ENCODE measurements at regions not wholly inside any gene's neighbourhood (a gene's known extent, or its start where the extent isn't known, plus 50 kb on each side); places are given as distances from the start of the nearest gene placed in this dataset.

- DNase-seq: no peak
These were observed 393.7 kb upstream of the C2CD4B start for GRCh38 chr15:62558640-62559380.

- no peak for DNase-seq
These were observed 394.3 kb upstream of the C2CD4B start for GRCh38 chr15:62559381-62559733.

GRCh38 chr15:62561059-62561519 is 396.0 kb upstream of the C2CD4B start:
- no peak for DNase-seq

GRCh38 chr15:62561571-62561970 is 396.5 kb upstream of the C2CD4B start:
- DNase-seq: no peak

- DNase-seq: no peak
These were observed 400.0 kb upstream of the C2CD4B start for GRCh38 chr15:62564886-62565633.

GRCh38 chr15:62565634-62566026 is 400.5 kb upstream of the C2CD4B start:
- no peak for DNase-seq

- DNase-seq: no peak
These were observed 401.2 kb upstream of the C2CD4B start for GRCh38 chr15:62566248-62566647.

GRCh38 chr15:62567501-62567900 is 402.4 kb upstream of the C2CD4B start:
- DNase-seq: no peak

- no peak for DNase-seq
These were observed 402.9 kb upstream of the C2CD4B start for GRCh38 chr15:62568004-62568403.

GRCh38 chr15:62568702-62569101 is 403.6 kb upstream of the C2CD4B start:
- no peak for DNase-seq

GRCh38 chr15:62569460-62570404 is 404.6 kb upstream of the C2CD4B start:
- DNase-seq: no peak

- DNase-seq: no peak
These were observed 405.3 kb upstream of the C2CD4B start for GRCh38 chr15:62570405-62570783.

GRCh38 chr15:62571072-62571471 is 406.0 kb upstream of the C2CD4B start:
- DNase-seq: no peak

- DNase-seq: no peak
These were observed 407.7 kb upstream of the C2CD4B start for GRCh38 chr15:62572797-62573196.

- no peak for DNase-seq
These were observed 408.8 kb upstream of the C2CD4B start for GRCh38 chr15:62573876-62574275.

- no peak for DNase-seq
These were observed 413.5 kb upstream of the C2CD4B start for GRCh38 chr15:62578546-62578945.

- DNase-seq: no peak
These were observed 413.9 kb upstream of the C2CD4B start for GRCh38 chr15:62578960-62579359.

- DNase-seq: no peak
These were observed 414.8 kb upstream of the C2CD4B start for GRCh38 chr15:62579842-62580241.

- DNase-seq: no peak
These were observed 417.5 kb upstream of the C2CD4B start for GRCh38 chr15:62582580-62582979.

GRCh38 chr15:62584301-62585235 is 419.5 kb upstream of the C2CD4B start:
- DNase-seq: no peak

- DNase-seq: no peak
These were observed 424.0 kb upstream of the C2CD4B start for GRCh38 chr15:62588938-62589670.
